HuH-7 (cell line): ENCODE measurements at regions not wholly inside any gene's neighbourhood (a gene's known extent, or its start where the extent isn't known, plus 50 kb on each side); places are given as distances from the start of the nearest gene placed in this dataset.
A peak's percentile ranks its signal among the peaks of the same experiment; 100 is the strongest.

Experiments
- DNase-seq: peaks from one replicate; pipeline ENCODE4 v3.0.0; 2011; ENCODE audit warnings: low spot score

DNA sequence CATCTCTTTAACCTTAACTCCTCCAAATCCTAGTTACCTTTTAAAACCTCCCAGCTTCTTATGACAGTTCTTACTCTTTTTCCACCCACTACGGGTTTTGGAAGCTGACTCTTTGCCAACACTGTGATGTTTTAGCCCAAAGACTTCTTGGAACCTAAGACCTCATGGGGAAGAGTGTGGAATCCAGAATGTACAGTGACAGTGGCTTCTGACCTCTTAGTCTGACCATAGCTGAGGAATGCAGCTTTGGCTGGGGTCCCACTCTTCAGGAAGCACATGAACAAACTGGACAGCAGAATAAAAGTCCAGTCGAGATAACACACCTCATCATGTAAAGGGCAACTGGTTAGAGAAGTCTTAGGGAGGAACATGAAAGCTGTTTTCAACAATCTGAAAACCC lies 161.1 kb upstream of the PKDCC start:
- DNase-seq, result no peak

DNA sequence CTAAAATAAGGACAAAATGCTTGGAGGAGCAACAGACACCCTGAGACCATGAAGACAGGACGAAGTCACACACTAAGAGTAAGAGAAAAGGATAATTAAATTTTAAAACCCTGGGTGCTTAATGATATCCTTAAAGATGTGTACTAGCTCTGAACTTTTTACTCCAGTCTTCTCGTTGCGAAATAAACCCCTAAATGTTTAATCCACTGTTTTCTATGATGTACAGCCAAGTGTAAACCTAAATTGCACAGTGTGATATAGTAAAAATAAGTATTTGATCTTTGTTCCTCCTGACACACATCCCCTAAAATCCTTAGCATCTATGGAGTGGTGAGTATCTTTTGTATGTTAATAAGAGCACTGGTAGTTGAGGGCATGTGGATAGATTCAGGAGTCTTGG lies 157.5 kb upstream of the PKDCC start:
- DNase-seq, result no peak

DNA sequence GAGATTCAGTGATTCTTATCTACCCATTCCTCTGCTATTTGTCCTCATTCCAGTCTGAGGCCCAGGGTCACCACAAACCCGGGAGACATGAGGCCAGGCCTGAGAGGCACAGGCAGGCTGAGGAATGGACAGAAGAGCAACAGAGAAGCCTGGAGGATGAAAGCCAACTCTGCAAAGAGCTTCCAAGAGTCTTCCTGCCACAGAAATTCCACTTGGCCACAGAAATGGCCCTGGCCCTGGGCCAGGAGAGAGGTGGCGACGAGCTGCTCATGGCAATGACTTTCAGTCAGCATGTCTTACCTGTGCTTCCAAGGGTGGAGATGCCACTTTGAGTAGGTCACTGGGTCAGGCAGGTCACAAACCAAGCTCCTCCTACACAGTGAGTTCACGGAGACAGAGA lies 155.3 kb upstream of the PKDCC start:
- no peak for DNase-seq

DNA sequence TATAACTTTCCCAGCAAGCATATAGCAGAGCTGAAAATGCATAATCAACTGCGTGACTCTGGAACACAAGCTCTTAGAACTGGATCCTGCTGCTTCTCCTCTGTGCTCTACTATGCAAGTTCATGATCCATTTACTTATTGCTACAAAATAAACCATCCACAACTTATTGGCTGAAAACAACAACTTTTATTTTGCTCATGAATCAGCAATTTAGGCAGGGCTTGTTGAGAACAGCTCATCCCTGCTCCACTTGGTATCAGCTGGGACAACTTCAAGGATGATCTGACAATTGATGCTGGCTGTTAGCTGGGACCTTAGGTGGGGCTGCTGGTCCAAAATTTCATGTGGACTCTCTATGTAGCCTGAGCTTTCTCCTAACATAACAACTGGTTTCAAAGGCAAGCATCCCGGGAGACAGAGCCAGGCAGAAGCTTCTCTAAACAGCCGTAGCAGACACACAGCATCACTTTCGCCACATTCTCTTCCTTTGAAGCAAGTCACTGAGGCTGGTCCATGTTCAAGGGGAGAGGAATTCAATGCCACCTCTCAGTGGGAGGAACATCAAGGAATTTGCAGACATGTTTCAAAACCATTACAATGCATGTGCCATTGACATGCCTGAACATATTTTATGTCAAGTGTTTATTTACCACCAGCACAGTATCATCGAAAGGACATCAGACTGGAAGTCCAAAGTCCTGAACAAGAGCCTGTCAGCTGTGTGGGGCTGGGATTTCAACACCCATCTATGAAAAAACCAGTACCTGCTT lies 153.1 kb upstream of the PKDCC start:
- peak; percentile 42 for DNase-seq

DNA sequence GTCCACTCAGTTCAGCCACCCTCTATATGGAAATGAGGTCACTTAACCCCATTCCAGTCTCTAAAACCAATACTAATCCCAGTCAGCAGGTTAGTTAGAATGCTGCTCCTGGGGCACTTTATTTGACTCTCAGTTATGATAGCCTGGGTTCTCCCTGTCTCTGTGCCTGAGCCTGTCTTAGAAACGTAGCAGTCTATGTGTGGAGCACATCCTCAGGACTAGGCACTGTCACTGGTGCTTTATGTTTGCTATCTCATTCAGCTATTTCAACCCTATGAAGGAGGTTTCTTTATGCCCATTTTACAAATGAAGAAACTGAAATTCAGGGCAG lies 152.5 kb upstream of the PKDCC start:
- DNase-seq, result no peak

DNA sequence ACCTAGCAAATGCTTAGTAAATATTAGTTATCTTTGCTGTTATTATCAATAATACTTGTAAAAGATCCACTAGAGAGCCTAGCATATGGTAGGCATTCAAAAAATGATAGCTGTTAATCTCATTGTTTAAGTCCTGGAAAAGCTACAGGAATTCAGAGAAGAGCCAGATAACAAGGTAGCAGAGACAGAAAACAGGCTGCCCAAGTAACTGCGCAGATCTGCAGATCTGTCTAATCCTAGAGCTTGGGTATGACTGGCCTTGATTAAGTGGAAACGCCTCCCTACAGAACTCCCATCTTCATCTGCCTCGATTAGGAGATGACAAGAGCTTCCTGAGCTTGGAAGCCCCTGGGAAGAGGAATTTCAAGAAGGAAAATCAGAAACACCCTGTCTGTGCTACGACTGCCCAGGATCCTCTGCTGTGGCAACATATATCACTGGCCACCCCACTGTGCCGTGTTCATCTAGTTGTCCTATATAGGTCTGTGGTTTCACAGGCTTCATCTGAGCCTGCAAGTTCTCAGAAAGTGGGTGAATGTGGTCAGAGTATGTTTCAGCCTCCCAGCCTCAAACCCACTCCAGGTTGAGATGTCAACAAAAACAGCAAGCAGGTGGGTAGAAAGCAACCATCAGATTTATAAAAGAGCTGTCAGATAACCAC lies 151.5 kb upstream of the PKDCC start:
- DNase-seq, result no peak

DNA sequence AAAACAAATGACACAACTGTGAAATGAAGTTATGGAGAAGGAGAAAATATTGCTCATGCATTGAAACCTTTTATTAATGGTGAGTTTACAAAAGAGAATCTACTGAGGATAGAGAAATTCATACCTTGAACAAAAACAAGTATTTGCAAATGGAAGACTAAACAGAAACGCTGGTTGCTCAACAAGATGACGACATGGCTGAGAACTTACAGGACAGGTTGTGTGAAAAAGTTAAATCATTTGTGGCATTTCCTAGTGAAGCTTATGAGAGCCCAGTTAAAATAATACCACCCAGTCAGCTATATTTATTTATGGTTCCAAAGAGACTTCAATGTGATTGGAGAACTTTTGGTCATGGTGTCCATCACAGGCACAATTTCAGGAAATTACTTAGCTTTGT lies 148.6 kb upstream of the PKDCC start:
- no peak for DNase-seq

DNA sequence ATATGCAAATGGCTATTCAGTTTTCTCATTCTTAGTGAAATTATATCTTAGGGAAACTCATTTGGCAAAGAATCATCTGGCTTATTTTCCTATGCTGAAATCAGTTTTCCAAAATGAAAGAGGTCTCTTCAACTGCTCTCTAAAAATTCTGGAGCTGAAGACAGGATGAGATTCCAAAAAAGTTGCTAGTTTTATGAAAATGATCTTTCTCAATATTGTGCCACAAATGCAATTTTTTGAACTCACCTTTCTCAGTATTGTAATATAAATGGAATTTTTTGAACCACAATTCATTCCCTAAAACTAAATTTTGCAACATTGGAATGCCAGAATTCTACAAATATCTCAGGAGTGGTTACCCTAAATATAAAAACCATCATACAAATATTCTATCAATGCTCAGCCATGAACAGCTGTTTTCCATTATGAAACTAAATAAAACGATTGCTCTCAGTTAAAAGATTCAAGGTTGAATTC lies 147.7 kb upstream of the PKDCC start:
- DNase-seq, result no peak

DNA sequence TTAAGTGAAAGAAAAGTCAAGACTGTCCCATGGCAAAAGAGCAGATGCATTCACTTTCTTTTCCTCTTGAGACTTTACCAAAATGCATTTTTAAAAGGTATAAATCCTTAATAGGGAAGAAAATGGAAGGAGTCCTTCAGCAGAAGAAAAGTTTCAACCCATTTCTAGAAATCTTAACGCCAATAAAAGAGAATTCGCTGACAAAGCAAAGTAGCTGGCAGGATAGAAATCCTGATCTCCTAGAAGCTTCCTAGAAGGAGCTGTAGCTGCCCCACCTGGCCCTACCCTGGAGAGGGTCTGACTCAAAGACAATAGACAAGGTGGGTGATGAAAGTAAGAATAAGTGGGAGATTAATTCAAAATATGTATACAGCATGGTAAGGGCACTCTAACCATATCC lies 144.9 kb upstream of the PKDCC start:
- DNase-seq, result no peak

DNA sequence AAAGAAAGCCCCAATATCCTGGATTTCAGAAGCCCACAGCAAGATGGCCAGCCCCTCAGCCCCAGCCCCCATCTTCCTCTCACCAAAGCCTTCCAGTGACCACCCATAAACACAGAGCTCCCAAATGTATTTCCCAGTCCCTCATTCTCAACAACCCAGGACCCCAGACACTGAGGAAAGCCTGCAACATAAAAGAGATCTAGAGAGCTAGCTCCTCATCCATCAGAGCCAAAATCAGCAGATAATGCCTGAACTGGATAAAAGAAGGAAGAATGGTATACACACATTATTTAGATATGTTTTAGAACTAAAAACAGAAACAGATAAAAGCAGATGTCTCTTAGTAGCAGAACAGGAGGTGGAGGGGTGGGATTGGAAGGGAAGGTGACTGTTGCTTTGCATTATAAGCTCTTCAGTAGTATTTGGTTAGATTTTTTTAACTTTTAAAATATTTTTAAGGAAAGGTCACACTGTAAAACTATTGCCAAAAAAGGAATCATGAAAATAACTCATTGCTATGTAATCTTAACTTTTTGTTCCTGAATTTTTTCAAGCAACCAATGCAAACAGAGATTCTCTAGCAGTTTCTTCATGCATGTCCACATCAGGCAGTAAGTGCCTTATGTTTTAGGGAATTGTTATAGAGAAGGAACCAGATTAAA lies 144.2 kb upstream of the PKDCC start:
- no peak for DNase-seq

DNA sequence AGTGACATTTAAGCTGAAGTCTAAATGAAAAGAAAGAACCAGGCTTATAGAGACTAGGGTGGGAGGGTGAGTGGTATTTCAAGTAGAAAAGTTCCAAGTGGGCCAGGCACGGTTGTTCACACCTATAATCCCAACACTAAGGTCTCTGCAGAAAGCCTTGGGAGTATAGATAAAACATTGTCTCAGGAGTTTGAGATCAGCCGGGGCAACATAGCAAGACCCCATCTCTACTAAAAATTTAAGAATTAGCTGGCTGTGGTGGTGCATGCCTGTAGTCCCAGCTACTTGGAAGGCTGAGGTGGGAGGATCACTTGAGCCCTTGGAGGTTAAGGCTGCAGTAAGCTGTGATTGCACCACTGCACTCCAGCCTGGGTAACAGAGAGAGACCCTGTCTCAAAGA lies 143.4 kb upstream of the PKDCC start:
- DNase-seq, result no peak

DNA sequence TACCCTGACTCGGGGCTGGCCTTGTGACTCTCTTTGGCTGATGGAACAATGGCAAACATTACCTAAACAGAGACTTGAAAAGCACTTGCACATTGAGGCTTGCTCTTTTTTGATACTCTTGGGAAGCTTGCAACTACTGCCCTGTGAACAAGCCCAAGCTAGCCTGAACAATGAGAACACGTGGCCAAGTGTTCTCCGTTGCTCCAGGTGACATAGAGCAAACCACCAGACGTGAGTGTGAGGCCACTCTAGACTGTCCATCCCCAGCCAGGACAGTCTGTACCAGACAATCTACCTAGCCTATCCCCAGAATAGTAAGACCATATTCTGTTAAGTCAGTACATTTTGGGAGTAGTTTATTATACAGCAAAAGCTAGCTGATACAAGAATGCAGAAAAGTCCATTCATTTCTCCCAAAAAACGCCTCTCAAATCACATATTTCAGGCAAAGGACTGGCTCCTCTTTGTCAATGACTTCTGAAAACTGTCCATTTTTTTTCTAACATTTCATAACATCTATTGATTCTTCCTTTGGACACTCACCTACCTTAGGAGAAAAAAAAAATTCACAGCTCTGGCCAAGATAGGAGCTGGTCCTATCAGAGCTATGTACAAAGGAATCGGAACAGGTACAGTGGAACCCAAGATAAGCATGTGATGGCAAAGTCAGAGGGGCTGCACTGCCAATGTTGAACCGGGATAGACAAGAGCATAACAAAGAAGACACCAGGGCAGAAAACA lies 142.1 kb upstream of the PKDCC start:
- no peak for DNase-seq

DNA sequence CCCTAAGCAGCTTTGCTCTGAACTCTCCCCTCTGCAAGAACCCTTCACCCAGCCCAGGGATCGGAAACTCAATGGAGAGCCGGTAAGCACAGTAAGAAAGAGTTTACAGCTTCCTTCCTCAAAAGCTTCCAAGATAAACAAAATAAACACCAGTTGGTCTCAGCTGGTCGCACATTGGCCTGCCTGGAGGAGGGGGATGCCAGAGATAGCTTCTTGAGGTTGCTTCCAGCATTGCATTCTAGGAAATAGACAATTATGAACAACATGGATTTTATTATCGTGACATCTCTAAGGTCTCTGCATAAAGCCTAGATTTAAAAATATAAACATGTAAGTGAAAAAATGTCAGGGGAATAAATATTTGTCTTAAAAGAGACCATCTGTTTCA lies 141.5 kb upstream of the PKDCC start:
- DNase-seq, result no peak

DNA sequence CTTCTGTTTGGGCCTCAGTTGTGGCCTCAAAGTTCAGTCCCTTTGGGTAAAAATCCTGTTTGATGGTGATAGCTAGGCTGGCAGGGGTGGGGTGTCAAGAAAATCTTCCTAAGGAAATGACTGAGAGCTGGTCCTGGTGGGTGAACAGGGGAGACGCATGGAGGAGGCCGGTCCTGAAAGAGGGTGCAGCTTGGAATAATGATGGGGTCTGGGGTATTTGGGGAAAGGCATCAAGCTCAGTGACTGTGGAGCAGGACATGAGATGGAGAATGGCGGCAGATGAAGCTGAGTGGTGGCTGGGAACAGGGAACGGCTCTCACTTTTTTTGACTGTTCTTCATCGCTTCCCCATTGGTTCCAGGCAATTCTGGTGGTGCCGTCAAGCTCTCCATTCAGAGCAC lies 140.7 kb upstream of the PKDCC start:
- DNase-seq, result no peak

DNA sequence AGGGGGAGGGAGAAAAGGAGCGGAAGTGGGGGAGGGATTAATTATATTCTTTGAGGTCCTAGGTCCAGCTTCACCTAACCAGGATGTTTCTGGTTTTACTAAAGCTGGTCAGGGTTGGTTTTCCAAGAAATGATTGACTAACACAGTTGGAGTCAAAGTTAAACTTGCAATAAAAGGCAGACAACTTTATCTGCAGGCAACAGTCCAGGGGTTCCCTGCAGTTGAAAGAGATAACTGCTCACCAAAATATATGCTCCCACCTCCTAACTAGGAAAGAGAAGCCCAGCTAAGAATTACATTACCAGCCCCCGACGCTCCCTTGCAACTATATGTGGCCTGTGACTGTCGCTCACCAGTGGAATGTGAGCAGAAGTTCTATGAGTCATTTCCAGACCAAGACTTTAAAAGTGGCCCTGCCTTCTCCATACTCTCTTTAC lies 140.0 kb upstream of the PKDCC start:
- no peak for DNase-seq

DNA sequence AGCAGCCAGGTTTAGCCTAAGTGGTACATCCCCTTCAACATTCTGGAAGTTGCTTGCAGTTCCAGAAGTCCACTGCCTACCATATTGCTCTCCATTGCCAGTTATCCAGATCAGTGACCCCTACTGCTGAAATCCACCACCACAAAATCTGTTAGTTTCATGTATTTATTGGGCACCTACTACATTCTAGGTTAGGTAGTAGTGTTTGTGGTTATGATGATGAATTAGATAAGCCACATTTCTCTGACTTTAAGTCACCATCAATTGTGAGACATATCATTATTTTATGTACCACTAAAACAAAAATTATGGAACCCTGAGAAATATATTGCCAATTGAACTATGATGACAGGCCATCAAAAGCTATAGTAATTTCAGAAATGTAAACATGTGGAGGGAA lies 139.5 kb upstream of the PKDCC start:
- no peak for DNase-seq

DNA sequence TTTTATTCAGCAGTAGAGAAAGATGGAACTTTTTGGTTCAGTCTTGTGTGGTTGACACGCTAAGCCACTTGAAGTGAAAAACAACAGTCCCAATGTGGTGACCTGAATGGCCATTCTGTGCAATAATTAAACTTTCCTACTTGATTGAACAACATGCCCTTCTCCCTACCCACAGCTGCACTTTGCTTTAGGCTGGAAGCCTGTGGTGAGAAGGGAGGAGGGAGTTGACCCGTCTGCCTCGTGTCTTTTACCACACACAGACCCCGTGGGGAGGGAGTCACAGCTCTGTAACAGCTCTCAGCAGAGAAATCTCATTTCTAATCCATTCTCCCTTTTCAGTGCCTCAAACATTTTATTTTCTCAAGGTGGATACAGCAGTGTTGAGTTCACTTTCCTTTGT lies 138.2 kb upstream of the PKDCC start:
- DNase-seq, result no peak

DNA sequence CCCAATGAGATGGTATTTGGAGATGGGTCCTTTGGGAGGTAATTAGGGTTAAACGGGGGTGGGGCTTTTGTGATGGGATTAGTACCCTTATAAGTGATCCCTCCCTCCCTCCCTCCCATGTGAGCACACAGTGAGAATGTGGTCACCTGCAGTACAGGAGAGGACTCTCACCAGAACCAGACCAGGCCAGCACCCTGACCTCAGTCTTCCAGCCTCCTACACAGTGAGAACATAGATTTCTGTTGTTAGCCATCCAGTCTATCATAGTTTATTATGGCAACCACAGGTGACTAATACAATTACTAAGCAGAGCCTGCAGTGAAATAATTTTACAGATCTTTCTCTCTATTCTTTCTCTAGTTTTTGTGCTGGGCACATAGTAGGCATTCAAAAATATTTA lies 137.7 kb upstream of the PKDCC start:
- DNase-seq, result no peak

DNA sequence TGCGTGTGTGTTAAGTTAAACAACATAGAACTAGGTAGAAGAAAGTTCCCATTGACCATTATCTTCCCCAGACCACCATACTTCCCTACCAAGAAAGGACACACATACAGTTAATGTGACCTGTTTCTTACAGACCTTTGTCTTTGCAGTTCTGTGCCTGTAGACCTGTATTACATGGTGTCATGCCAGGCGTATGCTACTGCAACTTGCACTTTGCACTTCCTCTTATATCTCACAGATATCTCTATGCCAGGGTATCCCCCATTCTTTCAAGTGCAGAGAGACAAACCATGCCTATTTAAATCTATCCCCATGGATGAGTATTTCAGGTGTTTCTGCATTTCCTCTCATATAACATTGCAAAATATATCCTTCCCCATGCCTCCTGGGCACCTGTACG lies 136.8 kb upstream of the PKDCC start:
- DNase-seq, result no peak

DNA sequence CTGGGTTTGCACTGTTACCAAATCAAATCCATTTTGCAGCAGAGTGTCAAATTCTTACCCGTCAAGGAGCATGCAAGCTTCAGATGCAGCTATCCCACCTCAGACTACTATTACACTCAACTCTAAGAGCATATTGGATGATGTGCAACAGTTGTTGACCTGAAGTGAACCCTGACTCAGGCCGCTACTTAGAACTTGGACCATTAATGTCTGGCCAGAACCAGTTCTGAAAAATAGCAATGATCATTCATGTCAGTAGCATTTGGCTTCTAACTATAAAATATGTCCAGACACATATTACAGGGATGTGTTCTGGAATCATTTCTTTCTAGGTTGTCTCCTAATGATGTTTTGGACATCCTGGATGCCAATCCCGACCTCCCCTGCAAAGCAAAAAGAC lies 135.5 kb upstream of the PKDCC start:
- no peak for DNase-seq

DNA sequence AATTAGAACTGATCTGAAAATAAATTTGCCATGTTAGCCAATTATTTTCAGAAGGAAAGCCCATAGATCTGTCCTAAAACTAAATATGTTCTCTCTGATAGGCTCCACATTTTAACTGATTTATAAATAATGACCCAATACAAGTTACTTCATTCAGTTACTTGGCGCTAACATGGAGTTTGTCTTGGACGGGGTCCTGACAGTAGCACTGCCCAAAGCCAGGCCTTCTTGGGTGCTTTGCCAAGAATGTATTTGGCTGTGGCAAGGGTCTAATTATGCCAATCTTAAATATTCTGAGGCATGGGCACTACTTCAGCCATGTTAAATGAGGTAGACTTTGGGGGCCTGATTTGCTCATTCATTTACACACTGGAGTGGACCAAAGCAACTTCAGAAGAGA lies 135.0 kb upstream of the PKDCC start:
- DNase-seq, result no peak

DNA sequence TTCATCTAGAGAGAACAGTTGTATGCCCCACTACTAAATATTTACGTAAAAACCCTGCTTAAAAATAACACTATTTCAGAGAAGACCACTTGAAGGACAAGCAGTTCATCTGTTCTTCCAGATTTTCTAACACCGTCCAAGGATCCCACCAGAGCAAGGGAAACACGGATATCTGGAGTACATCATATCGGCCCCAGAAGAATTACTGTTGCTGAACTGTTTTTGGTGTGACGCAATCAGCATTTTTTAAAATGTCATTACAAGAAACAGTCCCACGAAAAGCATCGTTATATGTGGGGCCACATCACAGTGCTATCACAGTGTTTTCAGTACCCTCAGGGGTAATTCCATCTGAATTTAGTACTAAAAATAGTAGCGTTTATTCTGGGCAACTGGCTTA lies 134.5 kb upstream of the PKDCC start:
- no peak for DNase-seq
